Kidney (tissue), 13 donors: ENCODE measurements at regions not wholly inside any gene's neighbourhood (a gene's known extent, or its start where the extent isn't known, plus 50 kb on each side); places are given as distances from the start of the nearest gene placed in this dataset.

Experiments used
- DNase-seq, 5 donors: peaks; one replicate each; pipeline ENCODE4 v3.0.0-alpha.2; 2013 to 2020
- FAIRE-seq: peaks from 2 replicates; lab custom pipeline; 2012; peaks lifted over from hg19 to GRCh38; lab: Jason Lieb, UNC
- H3K27ac ChIP-seq, 2 donors: one replicate each; pipeline ENCODE4 v1.7.0; 2013; ENCODE audit warnings: low read depth in 2 of 2, low read length in 2 of 2, inconsistent platforms in 1 of 2
- H3K27me3 ChIP-seq: one replicate; pipeline ENCODE4 v1.7.1; 2013; ENCODE audit warnings: low read length, inconsistent platforms; ENCODE audit not compliant: control insufficient read depth, insufficient read depth
- H3K36me3 ChIP-seq, 3 donors: one replicate each; pipeline versions ENCODE4 v1.7.0 to v1.7.1; 2013; ENCODE audit warnings: low read length in 3 of 3, control low read depth in 1 of 3, inconsistent platforms in 1 of 3; ENCODE audit not compliant: insufficient read depth in 3 of 3, control insufficient read depth in 2 of 3
- H3K4me1 ChIP-seq, 3 donors: one replicate each; pipeline versions ENCODE4 v1.7.0 to v1.7.1; 2013; ENCODE audit warnings: low read length in 3 of 3, inconsistent platforms in 1 of 3, low read depth in 1 of 3; ENCODE audit not compliant: control insufficient read depth in 2 of 3, insufficient read depth in 2 of 3
- H3K4me3 ChIP-seq, 3 donors: one replicate each; pipeline versions ENCODE4 v1.7.0 to v1.8.1; 2013; ENCODE audit warnings: low read length in 3 of 3, control low read depth in 1 of 3, inconsistent platforms in 1 of 3
- H3K9ac ChIP-seq, 3 donors: one replicate each; pipeline versions ENCODE4 v1.7.0 to v1.7.1; 2013; ENCODE audit warnings: low read length in 3 of 3, control low read depth in 1 of 3, inconsistent platforms in 1 of 3
- H3K9me3 ChIP-seq, 3 donors: one replicate each; pipeline versions ENCODE4 v1.7.0 to v1.7.1; 2013; ENCODE audit warnings: low read length in 3 of 3, control low read depth in 1 of 3, inconsistent platforms in 1 of 3; ENCODE audit not compliant: control insufficient read depth in 2 of 3, insufficient read depth in 1 of 3
- intact Hi-C: fragments of 100-400 bp; cut with DNase I; formaldehyde crosslinking; loops from one replicate; pipeline ENCODE4 v1.11.1; 2022
- TF ChIP-seq, protein P1 (sequence below): IDR thresholded peaks from 3 replicates; pipeline ENCODE4 v1.5.1; 2012; ENCODE audit warnings: mild to moderate bottlenecking, moderate library complexity, borderline replicate concordance; ENCODE audit not compliant: insufficient read depth; ENCODE audit errors: extremely low read depth
- donor health status: control.
- donor health status: control.
- donor health status: control.
- donor health status: control.
- donor health status: control.
- donor health status: DM: yes; HTN: yes; CAD: no.
- donor health status: Normal renal cell carcinoma (clear cell type).

DNA sequence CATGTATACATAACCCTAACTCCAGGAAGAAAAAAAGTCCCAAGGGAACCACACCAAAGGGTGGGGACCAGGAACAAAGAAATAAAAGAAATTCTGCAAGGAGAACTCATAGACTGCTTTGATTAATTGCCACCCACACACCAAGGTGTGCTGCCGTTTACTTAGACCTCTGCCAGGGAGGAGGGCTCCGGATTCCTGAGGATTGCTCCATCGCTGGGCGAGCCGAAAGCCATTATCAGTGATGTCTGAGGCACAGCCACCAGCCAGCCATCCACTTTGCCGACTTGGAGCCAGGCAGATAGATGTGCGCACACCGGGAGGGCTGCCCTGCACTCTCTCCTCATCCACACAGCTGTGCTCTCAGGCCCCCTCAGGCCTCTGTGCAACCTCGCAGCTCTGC, 272.7 kb upstream of the FOXQ1 start:
- no peaks in the 10 kb centered on the region for H3K4me1 ChIP-seq
- no peak for DNase-seq

DNA sequence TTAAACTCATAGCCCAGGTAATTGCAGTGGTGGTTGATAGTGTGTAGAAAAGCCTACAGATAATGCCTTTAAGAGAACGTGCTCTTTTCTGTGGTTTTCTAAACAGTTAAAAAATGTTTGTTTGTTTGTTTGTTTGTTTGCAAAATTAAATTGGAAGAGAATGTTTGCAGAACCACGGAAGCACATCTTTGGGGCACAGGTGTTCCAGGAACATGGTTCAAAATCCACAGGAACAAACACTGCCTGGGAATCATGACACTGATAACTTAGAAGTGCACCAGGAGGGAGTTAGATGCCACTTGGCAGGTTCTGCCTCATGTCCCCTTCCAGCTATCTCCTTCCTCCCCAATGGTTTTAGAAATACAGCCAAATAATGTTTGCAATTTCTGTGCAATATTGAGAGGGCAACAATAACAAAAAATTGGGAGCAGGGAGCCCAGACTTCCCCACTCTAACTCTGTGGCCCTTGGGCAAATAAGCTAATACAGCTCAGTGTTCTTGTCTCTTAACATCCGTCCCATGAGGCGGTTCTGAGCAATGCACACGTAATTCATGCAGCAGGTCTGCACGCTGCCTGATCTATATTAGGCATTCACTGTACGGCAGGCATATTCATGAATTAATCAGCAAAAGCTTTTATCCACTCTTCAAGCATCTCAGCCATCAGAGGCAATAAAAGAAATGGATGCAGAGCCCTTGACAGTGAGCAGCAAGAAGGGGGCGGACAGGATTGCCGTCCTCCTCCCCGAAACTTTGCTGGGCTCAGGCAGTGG, 274.3 kb upstream of the FOXQ1 start:
- H3K9ac ChIP-seq = no peak overlapping the region
- H3K9me3 ChIP-seq = no peaks in the 10 kb centered on the region
- H3K4me1 ChIP-seq = no peaks in the 10 kb centered on the region
- H3K36me3 ChIP-seq = no peaks in the 10 kb centered on the region
- TF ChIP-seq, protein P1, sequence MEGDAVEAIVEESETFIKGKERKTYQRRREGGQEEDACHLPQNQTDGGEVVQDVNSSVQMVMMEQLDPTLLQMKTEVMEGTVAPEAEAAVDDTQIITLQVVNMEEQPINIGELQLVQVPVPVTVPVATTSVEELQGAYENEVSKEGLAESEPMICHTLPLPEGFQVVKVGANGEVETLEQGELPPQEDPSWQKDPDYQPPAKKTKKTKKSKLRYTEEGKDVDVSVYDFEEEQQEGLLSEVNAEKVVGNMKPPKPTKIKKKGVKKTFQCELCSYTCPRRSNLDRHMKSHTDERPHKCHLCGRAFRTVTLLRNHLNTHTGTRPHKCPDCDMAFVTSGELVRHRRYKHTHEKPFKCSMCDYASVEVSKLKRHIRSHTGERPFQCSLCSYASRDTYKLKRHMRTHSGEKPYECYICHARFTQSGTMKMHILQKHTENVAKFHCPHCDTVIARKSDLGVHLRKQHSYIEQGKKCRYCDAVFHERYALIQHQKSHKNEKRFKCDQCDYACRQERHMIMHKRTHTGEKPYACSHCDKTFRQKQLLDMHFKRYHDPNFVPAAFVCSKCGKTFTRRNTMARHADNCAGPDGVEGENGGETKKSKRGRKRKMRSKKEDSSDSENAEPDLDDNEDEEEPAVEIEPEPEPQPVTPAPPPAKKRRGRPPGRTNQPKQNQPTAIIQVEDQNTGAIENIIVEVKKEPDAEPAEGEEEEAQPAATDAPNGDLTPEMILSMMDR = no peak
- FAIRE-seq (no peak), DNase-seq (no peak)
- H3K27me3 ChIP-seq = no peaks in the 10 kb centered on the region
- H3K4me3 ChIP-seq = no peak overlapping the region
- H3K27ac ChIP-seq = no peak overlapping the region
- intact Hi-C loops = no loop called here

More for the DNA sequence above, 272.7 kb upstream of the FOXQ1 start:
- Histone ChIP-seq H3K36me3 (no peaks in the 10 kb centered on the region), H3K9ac (no peak overlapping the region), H3K9me3 (no peaks in the 10 kb centered on the region), H3K27me3 (no peaks in the 10 kb centered on the region), H3K27ac (no peak overlapping the region), H3K4me3 (no peak overlapping the region)
- TF ChIP-seq, protein P1 = no peak
- intact Hi-C loops = no loop called here
- no peak for FAIRE-seq

DNA sequence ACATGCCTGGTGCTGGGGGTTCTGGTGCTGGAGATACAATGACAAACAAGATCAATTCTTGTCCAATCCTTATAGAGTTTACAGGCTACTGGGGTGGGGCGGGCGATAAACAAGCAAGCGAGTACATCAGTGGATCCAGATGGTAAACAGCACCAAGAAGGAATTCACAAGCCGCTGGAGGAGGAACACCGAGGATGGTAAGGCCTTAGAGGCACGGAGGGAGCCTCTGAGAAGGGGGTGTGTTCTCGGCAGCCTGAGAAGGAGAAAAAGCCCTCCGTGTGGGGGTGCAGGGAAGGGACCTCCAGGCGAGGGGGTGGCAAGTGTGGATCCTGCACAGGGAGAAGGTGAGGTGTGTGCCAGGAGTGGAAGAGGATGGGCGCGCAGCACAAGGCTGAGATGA, 276.5 kb upstream of the FOXQ1 start:
- Histone ChIP-seq H3K9me3 (no peaks in the 10 kb centered on the region), H3K27me3 (no peaks in the 10 kb centered on the region), H3K4me1 (no peaks in the 10 kb centered on the region), H3K27ac (no peak overlapping the region), H3K4me3 (no peak overlapping the region), H3K36me3 (no peaks in the 10 kb centered on the region), H3K9ac (no peak overlapping the region)
- DNase-seq (peak in 1 of 5 donors; percentile 19), FAIRE-seq (no peak)
- intact Hi-C loops = no loop called here
- TF ChIP-seq, protein P1 = no peak
